ENCODE measurements at regions not wholly inside any gene's neighbourhood (a gene's known extent, or its start where the extent isn't known, plus 50 kb on each side); places are given as distances from the start of the nearest gene placed in this dataset.

DNA sequence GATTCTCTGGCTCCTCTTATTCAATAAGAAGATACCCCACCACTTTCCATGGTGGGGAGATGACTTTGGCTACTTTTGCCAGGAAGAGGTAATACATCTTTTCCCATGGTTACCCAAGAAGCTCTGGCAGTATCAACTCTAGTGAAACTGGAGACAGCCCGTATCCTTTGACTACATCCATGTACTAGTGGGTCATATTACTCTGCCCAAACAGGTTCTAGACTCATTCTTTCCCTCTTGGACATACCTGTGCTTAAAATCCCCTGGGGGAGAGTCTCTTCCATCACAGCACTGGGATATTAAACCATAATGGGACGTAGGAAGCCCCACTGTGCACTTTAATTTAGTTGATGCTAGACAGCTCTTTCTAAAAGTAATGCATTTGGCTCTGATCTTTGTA is 144.7 kb upstream of the KLF12 start:
- TF ChIP-seq CTCF (IDR thresholded peaks at IDR 0.05) = no peak
- no peak for TF ChIP-seq SIN3A (IDR thresholded peaks at IDR 0.05; ENCODE audit: borderline replicate concordance, insufficient read depth, low read depth, low read length)

Data from Panc1 (cell line).